Naive thymus-derived CD4-positive, alpha-beta T cell (primary cell): ENCODE measurements at regions not wholly inside any gene's neighbourhood (a gene's known extent, or its start where the extent isn't known, plus 50 kb on each side); places are given as distances from the start of the nearest gene placed in this dataset.
"Not testable (repeated sequence)": the region's sequence is repeated elsewhere in the genome, so short reads cannot be mapped to it uniquely, and the experiment has no call there.

Source experiments
- ATAC-seq: fragments of 150-1000 bp; cut with Tn5 transposase; 2 replicates; pipeline ENCODE4 v1.10.0; 2021; ENCODE audit warnings: mild to moderate bottlenecking, moderate library complexity
- CTCF ChIA-PET: fragments of 350-600 bp; sonication (Branson Sonifier 250); formaldehyde crosslinking; loops from one replicate; lab custom pipeline; 2021; ENCODE audit warnings: antibody characterized with exemption; lab: Charles Lee
- POLR2A ChIA-PET: fragments of 350-600 bp; sonication (Branson Sonifier 250); formaldehyde crosslinking; loops from one replicate; lab custom pipeline; 2021; ENCODE audit warnings: antibody characterized with exemption, inconsistent platforms; lab: Charles Lee
- DNase-seq, 9 donors: peaks; one replicate each; pipeline versions ENCODE4 v3.0.0 to v3.0.0-alpha.2; 2020 to 2022; ENCODE audit warnings: mixed read lengths in 1 of 9
- H3K27ac ChIP-seq: one replicate; pipeline ENCODE4 v1.7.0; 2013; ENCODE audit warnings: mild to moderate bottlenecking, low read depth, low read length, moderate library complexity
- H3K27me3 ChIP-seq, 2 donors: one replicate each; pipeline ENCODE4 v1.7.0; 2013; ENCODE audit warnings: low read length in 2 of 2, mild to moderate bottlenecking in 2 of 2, moderate library complexity in 2 of 2; ENCODE audit not compliant: control insufficient read depth in 2 of 2, insufficient read depth in 2 of 2
- H3K36me3 ChIP-seq, 3 experiments: 1 replicate in 2 of 3; 2 replicates in 1 of 3; pipeline ENCODE4 v1.7.0; 2013; ENCODE audit warnings: low read length in 3 of 3, mild to moderate bottlenecking in 3 of 3, moderate library complexity in 1 of 3; ENCODE audit not compliant: insufficient read depth in 3 of 3, control insufficient read depth in 2 of 3
- H3K4me1 ChIP-seq, 2 donors: one replicate each; pipeline ENCODE4 v1.7.0; 2013; ENCODE audit warnings: low read length in 2 of 2, mild to moderate bottlenecking in 2 of 2, moderate library complexity in 1 of 2; ENCODE audit not compliant: control insufficient read depth in 2 of 2, insufficient read depth in 2 of 2
- H3K4me3 ChIP-seq: 2 replicates; pipeline ENCODE4 v1.7.0; 2013; ENCODE audit warnings: mild to moderate bottlenecking, low read length
- H3K9me3 ChIP-seq, 3 experiments: 1 replicate in 2 of 3; 2 replicates in 1 of 3; pipeline ENCODE4 v1.7.0; 2013; ENCODE audit warnings: low read length in 3 of 3; ENCODE audit not compliant: control insufficient read depth in 2 of 3
- H3K27ac Mint-ChIP-seq, 9 donors: one replicate each; pipeline ENCODE4 v1.8.0; 2020 to 2022; ENCODE audit warnings: mixed read lengths in 9 of 9, mild to moderate bottlenecking in 8 of 9, moderate library complexity in 5 of 9, inconsistent platforms in 2 of 9
- H3K27me3 Mint-ChIP-seq, 5 donors: one replicate each; pipeline ENCODE4 v1.8.0; 2021 to 2022; ENCODE audit warnings: mixed read lengths in 5 of 5, mild to moderate bottlenecking in 1 of 5
- H3K36me3 Mint-ChIP-seq, 5 donors: one replicate each; pipeline ENCODE4 v1.8.0; 2020 to 2022; ENCODE audit warnings: mixed read lengths in 5 of 5, mild to moderate bottlenecking in 3 of 5, inconsistent platforms in 1 of 5
- H3K4me1 Mint-ChIP-seq, 7 donors: one replicate each; pipeline ENCODE4 v1.8.0; 2020 to 2022; ENCODE audit warnings: mixed read lengths in 7 of 7, mild to moderate bottlenecking in 3 of 7, inconsistent platforms in 1 of 7
- H3K4me3 Mint-ChIP-seq, 10 donors: one replicate each; pipeline ENCODE4 v1.8.0; 2020 to 2022; ENCODE audit warnings: mild to moderate bottlenecking in 10 of 10, mixed read lengths in 10 of 10, moderate library complexity in 6 of 10, inconsistent platforms in 2 of 10
- H3K9me3 Mint-ChIP-seq, 11 donors: one replicate each; pipeline ENCODE4 v1.8.0; 2020 to 2022; ENCODE audit warnings: mixed read lengths in 11 of 11, mild to moderate bottlenecking in 4 of 11, inconsistent platforms in 1 of 11, moderate library complexity in 1 of 11
- intact Hi-C, 2 donors: fragments of 100-400 bp; cut with micrococcal nuclease; formaldehyde crosslinking; loops; one replicate each; pipeline ENCODE4 v1.15.1; 2023

GRCh38 chr20:1816384-1817381, 78.5 kb upstream of the SIRPA start:
- Histone ChIP-seq H3K36me3 (no peaks in the 10 kb centered on the region), H3K27ac (no peak overlapping the region), H3K4me1 (peaks cover 0 to 12% of the 10 kb centered on the region in 2 donors), H3K27me3 (no peaks in the 10 kb centered on the region), H3K4me3 (no peak overlapping the region), H3K9me3 (peaks cover 0 to 1% (median 0%) of the 10 kb centered on the region in 3 experiments)
- intact Hi-C loops = no loop called here
- POLR2A ChIA-PET = interaction anchor here (1.0 kb wide), 1 partner anchor 13 kb away, joined by 3 read pairs; no protein-coding TSS in a partner anchor
- Mint-ChIP-seq H3K27ac (no peak overlapping the region), H3K27me3 (peaks cover 48 to 58% (median 52%) of the 10 kb centered on the region in 5 donors), H3K4me3 (peak overlapping the region in 9 of 10 donors; percentile 41 to 79 (median 66)), H3K4me1 (peaks cover 0 to 27% (median 21%) of the 10 kb centered on the region in 7 donors), H3K9me3 (peaks cover 0 to 10% (median 6%) of the 10 kb centered on the region in 11 donors), H3K36me3 (peaks cover 0 to 6% (median 4%) of the 10 kb centered on the region in 5 donors)
- ATAC-seq (no peak), DNase-seq (peak in 5 of 9 donors; percentile 20 to 39 (median 24))
- CTCF ChIA-PET = no interaction called here

GRCh38 chr20:1815502-1816085, 79.6 kb upstream of the SIRPA start:
- peaks cover 0 to 12% of the 10 kb centered on the region in 2 donors for H3K4me1 ChIP-seq
- CTCF ChIA-PET = no interaction called here

GRCh38 chr20:1814861-1815260, 80.3 kb upstream of the SIRPA start:
- intact Hi-C loops = not testable (repeated sequence)
- peaks cover 6 to 36% (median 29%) of the 10 kb centered on the region in 7 donors for H3K4me1 Mint-ChIP-seq

More at GRCh38 chr20:1815502-1816085, 79.6 kb upstream of the SIRPA start:
- no peak for ATAC-seq
- DNase-seq = no peak
- Histone ChIP-seq H3K4me3 (no peak overlapping the region), H3K27me3 (no peaks in the 10 kb centered on the region), H3K36me3 (no peaks in the 10 kb centered on the region), H3K27ac (no peak overlapping the region), H3K9me3 (no peaks in the 10 kb centered on the region)
- H3K4me3 Mint-ChIP-seq = no peak overlapping the region
- H3K27ac Mint-ChIP-seq = no peak overlapping the region
- peaks cover 0 to 3% (median 0%) of the 10 kb centered on the region in 11 donors for H3K9me3 Mint-ChIP-seq
- H3K27me3 Mint-ChIP-seq = peaks cover 43 to 49% (median 46%) of the 10 kb centered on the region in 5 donors
- intact Hi-C loops = no loop called here
- no peaks in the 10 kb centered on the region for H3K36me3 Mint-ChIP-seq
- peaks cover 6 to 36% (median 29%) of the 10 kb centered on the region in 7 donors for H3K4me1 Mint-ChIP-seq
- POLR2A ChIA-PET = no interaction called here

GRCh38 chr20:1813674-1814635, 81.3 kb upstream of the SIRPA start:
- DNase-seq (no peak), ATAC-seq (no peak)
- no peaks in the 10 kb centered on the region for H3K36me3 Mint-ChIP-seq
- H3K4me3 ChIP-seq = no peak overlapping the region
- peaks cover 6 to 36% (median 29%) of the 10 kb centered on the region in 7 donors for H3K4me1 Mint-ChIP-seq
- H3K4me1 ChIP-seq = peaks cover 0 to 12% of the 10 kb centered on the region in 2 donors
- intact Hi-C loops = no loop called here
- POLR2A ChIA-PET = no interaction called here
- no peaks in the 10 kb centered on the region for H3K27me3 ChIP-seq
- H3K9me3 Mint-ChIP-seq = peaks cover 0 to 3% (median 0%) of the 10 kb centered on the region in 11 donors
- no peaks in the 10 kb centered on the region for H3K36me3 ChIP-seq
- no peak overlapping the region for H3K27ac ChIP-seq
- H3K9me3 ChIP-seq = no peaks in the 10 kb centered on the region
- peak overlapping the region in 1 of 9 donors; percentile 65 for H3K27ac Mint-ChIP-seq
- CTCF ChIA-PET = interaction anchor here (2.1 kb wide), 1 partner anchor 37 kb away, joined by 4 read pairs; no protein-coding TSS in a partner anchor
- H3K4me3 Mint-ChIP-seq = no peak overlapping the region
- H3K27me3 Mint-ChIP-seq = peaks cover 31 to 53% (median 35%) of the 10 kb centered on the region in 5 donors

More at GRCh38 chr20:1814861-1815260, 80.3 kb upstream of the SIRPA start:
- CTCF ChIA-PET, H3K36me3 ChIP-seq, H3K9me3 ChIP-seq, H3K27ac Mint-ChIP-seq, H3K4me3 ChIP-seq, H3K27ac ChIP-seq, H3K4me3 Mint-ChIP-seq, H3K27me3 ChIP-seq, H3K9me3 Mint-ChIP-seq, DNase-seq, POLR2A ChIA-PET, ATAC-seq, H3K36me3 Mint-ChIP-seq: not testable (repeated sequence)
- H3K4me1 ChIP-seq = peaks cover 0 to 12% of the 10 kb centered on the region in 2 donors
- H3K27me3 Mint-ChIP-seq = peaks cover 38 to 53% (median 43%) of the 10 kb centered on the region in 5 donors

- no peak overlapping the region for H3K27ac Mint-ChIP-seq
- H3K9me3 Mint-ChIP-seq = no peaks in the 10 kb centered on the region
- H3K27me3 Mint-ChIP-seq = peaks cover 23 to 48% (median 26%) of the 10 kb centered on the region in 5 donors
- intact Hi-C loops = no loop called here
- H3K36me3 Mint-ChIP-seq = no peaks in the 10 kb centered on the region
- H3K9me3 ChIP-seq = no peaks in the 10 kb centered on the region
- H3K4me1 Mint-ChIP-seq = peaks cover 6 to 30% (median 23%) of the 10 kb centered on the region in 7 donors
- no peaks in the 10 kb centered on the region for H3K27me3 ChIP-seq
- ChIA-PET CTCF (interaction anchor here (0.6 to 2.1 kb wide), 2 partner anchors 36 to 750 kb away, joined by 3 to 4 read pairs; no protein-coding TSS in a partner anchor), POLR2A (no interaction called here)
- H3K4me1 ChIP-seq = peaks cover 0 to 12% of the 10 kb centered on the region in 2 donors
- H3K36me3 ChIP-seq = no peaks in the 10 kb centered on the region
- no peak overlapping the region for H3K4me3 ChIP-seq
- no peak for DNase-seq
- ATAC-seq = no peak
- no peak overlapping the region for H3K27ac ChIP-seq
- no peak overlapping the region for H3K4me3 Mint-ChIP-seq
Observed at GRCh38 chr20:1813101-1813529, 82.1 kb upstream of the SIRPA start.
